Testis (tissue), 2 donors: ENCODE measurements at regions not wholly inside any gene's neighbourhood (a gene's known extent, or its start where the extent isn't known, plus 50 kb on each side); places are given as distances from the start of the nearest gene placed in this dataset.

Source experiments
- POLR2A ChIP-seq: fragments of 450-650 bp; IDR thresholded peaks from one replicate; pipeline ENCODE4 v1.6.1; 2017; ENCODE audit warnings: antibody characterized with exemption, mild to moderate bottlenecking, moderate library complexity
- TF ChIP-seq, protein P1 (sequence below), 3 experiments: fragments of 450-650 bp in 2 of 3; fragments of 200-600 bp in 1 of 3; sonication (generic) in 1 of 3; IDR thresholded peaks; one replicate each; pipeline ENCODE4 v1.5.1; 2016 to 2019; ENCODE audit warnings: antibody characterized with exemption in 3 of 3, mild to moderate bottlenecking in 2 of 3, moderate library complexity in 1 of 3

DNA sequence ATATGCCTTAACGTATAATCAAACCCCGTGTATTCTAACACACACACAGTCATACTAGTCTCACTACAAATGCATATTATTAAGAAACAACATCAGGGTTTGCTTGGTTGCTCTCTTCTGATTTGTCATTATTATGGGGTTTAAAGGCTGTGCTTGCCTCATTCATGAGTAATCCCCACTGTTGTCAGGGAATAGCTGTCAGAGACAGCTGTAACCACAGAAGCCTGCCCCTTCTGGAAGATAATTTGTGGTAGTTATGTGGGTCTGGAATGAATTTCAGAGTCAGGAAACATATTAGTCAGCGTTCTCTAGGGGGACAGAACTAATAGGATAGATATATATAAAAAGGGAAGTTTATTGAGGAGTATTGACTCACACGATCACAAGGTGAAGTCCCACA is 456.9 kb upstream of the TMEM132C start:
- TF ChIP-seq, protein P1, sequence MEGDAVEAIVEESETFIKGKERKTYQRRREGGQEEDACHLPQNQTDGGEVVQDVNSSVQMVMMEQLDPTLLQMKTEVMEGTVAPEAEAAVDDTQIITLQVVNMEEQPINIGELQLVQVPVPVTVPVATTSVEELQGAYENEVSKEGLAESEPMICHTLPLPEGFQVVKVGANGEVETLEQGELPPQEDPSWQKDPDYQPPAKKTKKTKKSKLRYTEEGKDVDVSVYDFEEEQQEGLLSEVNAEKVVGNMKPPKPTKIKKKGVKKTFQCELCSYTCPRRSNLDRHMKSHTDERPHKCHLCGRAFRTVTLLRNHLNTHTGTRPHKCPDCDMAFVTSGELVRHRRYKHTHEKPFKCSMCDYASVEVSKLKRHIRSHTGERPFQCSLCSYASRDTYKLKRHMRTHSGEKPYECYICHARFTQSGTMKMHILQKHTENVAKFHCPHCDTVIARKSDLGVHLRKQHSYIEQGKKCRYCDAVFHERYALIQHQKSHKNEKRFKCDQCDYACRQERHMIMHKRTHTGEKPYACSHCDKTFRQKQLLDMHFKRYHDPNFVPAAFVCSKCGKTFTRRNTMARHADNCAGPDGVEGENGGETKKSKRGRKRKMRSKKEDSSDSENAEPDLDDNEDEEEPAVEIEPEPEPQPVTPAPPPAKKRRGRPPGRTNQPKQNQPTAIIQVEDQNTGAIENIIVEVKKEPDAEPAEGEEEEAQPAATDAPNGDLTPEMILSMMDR (IDR thresholded peaks at IDR 0.05) = no peak
- TF ChIP-seq POLR2A = no peak
